ENCODE measurements at regions not wholly inside any gene's neighbourhood (a gene's known extent, or its start where the extent isn't known, plus 50 kb on each side); places are given as distances from the start of the nearest gene placed in this dataset.

GRCh38 chr4:162341533-162341932 is 177.7 kb upstream of the FSTL5 start:
- no peak for TF ChIP-seq CTCF (IDR thresholded peaks at IDR 0.05; ENCODE audit: low read depth, low read length)
- no peak for TF ChIP-seq EZH2phosphoT487 (IDR thresholded peaks at IDR 0.05; ENCODE audit: low read depth)
